ENCODE measurements at regions not wholly inside any gene's neighbourhood (a gene's known extent, or its start where the extent isn't known, plus 50 kb on each side); places are given as distances from the start of the nearest gene placed in this dataset.
A peak's percentile ranks its signal among the peaks of the same experiment; 100 is the strongest.

DNA sequence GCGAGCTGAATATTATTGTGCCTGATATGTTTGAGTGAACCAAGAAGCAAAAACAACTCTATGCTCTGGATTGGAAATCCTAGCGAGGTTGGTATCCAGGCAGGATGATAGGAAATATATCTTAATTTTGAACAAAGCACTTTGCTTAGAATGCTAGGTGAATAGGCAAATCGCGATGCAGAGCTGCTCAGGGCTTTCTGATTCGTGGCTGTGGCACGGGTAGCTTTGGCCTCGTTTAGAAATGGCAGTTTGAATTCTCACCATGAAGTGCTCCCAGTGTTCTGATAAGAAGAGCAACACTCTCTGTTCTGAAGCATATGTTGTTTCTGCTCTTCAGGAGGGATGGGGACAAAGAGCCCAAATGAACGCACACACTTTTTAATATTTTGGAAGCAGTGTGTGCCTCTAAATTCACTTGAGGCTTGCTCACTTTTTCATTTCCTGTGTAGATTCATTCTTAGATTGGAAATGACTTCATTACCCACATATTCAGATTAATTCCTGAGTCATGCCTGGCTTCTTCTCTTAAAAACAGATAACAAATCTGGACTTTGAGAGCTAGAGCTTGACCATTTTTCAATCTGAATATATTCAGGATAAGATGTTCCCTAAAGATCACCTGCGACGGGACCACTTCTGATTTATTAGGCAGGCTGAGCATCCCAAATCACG, 200.9 kb downstream of the RPAP3 start:
- TF ChIP-seq, protein P1, sequence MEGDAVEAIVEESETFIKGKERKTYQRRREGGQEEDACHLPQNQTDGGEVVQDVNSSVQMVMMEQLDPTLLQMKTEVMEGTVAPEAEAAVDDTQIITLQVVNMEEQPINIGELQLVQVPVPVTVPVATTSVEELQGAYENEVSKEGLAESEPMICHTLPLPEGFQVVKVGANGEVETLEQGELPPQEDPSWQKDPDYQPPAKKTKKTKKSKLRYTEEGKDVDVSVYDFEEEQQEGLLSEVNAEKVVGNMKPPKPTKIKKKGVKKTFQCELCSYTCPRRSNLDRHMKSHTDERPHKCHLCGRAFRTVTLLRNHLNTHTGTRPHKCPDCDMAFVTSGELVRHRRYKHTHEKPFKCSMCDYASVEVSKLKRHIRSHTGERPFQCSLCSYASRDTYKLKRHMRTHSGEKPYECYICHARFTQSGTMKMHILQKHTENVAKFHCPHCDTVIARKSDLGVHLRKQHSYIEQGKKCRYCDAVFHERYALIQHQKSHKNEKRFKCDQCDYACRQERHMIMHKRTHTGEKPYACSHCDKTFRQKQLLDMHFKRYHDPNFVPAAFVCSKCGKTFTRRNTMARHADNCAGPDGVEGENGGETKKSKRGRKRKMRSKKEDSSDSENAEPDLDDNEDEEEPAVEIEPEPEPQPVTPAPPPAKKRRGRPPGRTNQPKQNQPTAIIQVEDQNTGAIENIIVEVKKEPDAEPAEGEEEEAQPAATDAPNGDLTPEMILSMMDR (IDR thresholded peaks at IDR 0.05): no peak
- TF ChIP-seq ELF1 (IDR thresholded peaks at IDR 0.05) (no peak), EP300 (IDR thresholded peaks at IDR 0.05; ENCODE audit: borderline replicate concordance in 1 of 2, low read depth in 1 of 2, low read length in 1 of 2) (peak in 1 of 2 experiments; percentile 69; a peak in 1 of 4 replicates), CHD2 (IDR thresholded peaks at IDR 0.05; ENCODE audit: low read length, partially characterized antibody) (no peak), RFX5 (IDR thresholded peaks at IDR 0.05; ENCODE audit: low read length) (no peak), TEAD4 (IDR thresholded peaks at IDR 0.05; ENCODE audit: borderline replicate concordance, insufficient read depth) (peak; percentile 72), FOXJ3 (CRISPR knock-in tag; IDR thresholded peaks at IDR 0.05) (no peak), RAD21 (IDR thresholded peaks at IDR 0.05; ENCODE audit: low read length) (no peak), FOXM1 (IDR thresholded peaks at IDR 0.05; ENCODE audit: low read depth) (no peak), GATA2 (CRISPR knock-in tag; IDR thresholded peaks at IDR 0.05) (no peak)
- TF ChIP-seq, protein P2, sequence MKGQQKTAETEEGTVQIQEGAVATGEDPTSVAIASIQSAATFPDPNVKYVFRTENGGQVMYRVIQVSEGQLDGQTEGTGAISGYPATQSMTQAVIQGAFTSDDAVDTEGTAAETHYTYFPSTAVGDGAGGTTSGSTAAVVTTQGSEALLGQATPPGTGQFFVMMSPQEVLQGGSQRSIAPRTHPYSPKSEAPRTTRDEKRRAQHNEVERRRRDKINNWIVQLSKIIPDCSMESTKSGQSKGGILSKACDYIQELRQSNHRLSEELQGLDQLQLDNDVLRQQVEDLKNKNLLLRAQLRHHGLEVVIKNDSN (IDR thresholded peaks at IDR 0.05; ENCODE audit: borderline replicate concordance, low read depth): no peak
- TF ChIP-seq, protein P3, sequence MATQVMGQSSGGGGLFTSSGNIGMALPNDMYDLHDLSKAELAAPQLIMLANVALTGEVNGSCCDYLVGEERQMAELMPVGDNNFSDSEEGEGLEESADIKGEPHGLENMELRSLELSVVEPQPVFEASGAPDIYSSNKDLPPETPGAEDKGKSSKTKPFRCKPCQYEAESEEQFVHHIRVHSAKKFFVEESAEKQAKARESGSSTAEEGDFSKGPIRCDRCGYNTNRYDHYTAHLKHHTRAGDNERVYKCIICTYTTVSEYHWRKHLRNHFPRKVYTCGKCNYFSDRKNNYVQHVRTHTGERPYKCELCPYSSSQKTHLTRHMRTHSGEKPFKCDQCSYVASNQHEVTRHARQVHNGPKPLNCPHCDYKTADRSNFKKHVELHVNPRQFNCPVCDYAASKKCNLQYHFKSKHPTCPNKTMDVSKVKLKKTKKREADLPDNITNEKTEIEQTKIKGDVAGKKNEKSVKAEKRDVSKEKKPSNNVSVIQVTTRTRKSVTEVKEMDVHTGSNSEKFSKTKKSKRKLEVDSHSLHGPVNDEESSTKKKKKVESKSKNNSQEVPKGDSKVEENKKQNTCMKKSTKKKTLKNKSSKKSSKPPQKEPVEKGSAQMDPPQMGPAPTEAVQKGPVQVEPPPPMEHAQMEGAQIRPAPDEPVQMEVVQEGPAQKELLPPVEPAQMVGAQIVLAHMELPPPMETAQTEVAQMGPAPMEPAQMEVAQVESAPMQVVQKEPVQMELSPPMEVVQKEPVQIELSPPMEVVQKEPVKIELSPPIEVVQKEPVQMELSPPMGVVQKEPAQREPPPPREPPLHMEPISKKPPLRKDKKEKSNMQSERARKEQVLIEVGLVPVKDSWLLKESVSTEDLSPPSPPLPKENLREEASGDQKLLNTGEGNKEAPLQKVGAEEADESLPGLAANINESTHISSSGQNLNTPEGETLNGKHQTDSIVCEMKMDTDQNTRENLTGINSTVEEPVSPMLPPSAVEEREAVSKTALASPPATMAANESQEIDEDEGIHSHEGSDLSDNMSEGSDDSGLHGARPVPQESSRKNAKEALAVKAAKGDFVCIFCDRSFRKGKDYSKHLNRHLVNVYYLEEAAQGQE (IDR thresholded peaks at IDR 0.05; ENCODE audit: low read depth, low read length): no peak
- TF ChIP-seq, protein P4, sequence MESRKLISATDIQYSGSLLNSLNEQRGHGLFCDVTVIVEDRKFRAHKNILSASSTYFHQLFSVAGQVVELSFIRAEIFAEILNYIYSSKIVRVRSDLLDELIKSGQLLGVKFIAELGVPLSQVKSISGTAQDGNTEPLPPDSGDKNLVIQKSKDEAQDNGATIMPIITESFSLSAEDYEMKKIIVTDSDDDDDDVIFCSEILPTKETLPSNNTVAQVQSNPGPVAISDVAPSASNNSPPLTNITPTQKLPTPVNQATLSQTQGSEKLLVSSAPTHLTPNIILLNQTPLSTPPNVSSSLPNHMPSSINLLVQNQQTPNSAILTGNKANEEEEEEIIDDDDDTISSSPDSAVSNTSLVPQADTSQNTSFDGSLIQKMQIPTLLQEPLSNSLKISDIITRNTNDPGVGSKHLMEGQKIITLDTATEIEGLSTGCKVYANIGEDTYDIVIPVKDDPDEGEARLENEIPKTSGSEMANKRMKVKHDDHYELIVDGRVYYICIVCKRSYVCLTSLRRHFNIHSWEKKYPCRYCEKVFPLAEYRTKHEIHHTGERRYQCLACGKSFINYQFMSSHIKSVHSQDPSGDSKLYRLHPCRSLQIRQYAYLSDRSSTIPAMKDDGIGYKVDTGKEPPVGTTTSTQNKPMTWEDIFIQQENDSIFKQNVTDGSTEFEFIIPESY (IDR thresholded peaks at IDR 0.05; ENCODE audit: borderline replicate concordance, low read depth): no peak

Data from SK-N-SH (cell line).